ENCODE measurements at regions not wholly inside any gene's neighbourhood (a gene's known extent, or its start where the extent isn't known, plus 50 kb on each side); places are given as distances from the start of the nearest gene placed in this dataset.
"Not testable (repeated sequence)": the region's sequence is repeated elsewhere in the genome, so short reads cannot be mapped to it uniquely, and the experiment has no call there.

GRCh38 chr5:106417163-106417562 lies 1253.6 kb downstream of the EFNA5 start:
- no peak for FAIRE-seq

DNA sequence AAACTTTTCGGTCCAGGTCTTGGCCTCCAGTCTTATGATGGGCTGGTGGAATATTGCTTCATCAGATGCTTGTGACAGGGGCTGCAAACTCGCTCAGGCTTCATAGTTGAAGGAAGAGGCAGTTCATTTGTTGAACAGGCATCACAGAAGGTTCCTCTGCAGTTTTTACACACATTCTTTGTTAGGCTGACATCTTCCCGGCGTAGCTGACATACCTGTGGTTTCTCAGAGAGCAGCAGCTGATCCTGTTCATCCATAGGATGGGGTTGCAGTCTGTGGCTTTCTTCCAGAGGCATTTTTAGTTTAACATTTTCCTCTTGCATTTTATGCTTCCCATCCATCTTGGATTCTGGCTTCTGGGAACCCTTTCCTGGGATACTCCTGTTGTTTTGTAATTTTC lies 1255.2 kb downstream of the EFNA5 start:
- DNase-seq (ENCODE audit: low spot score in 2 of 2) (no peak), FAIRE-seq (no peak)

More at GRCh38 chr5:106417163-106417562, 1253.6 kb downstream of the EFNA5 start:
- DNase-seq (ENCODE audit: low spot score in 2 of 2), result no peak

GRCh38 chr5:106414342-106414741 lies 1256.4 kb downstream of the EFNA5 start:
- FAIRE-seq, result no peak

DNA sequence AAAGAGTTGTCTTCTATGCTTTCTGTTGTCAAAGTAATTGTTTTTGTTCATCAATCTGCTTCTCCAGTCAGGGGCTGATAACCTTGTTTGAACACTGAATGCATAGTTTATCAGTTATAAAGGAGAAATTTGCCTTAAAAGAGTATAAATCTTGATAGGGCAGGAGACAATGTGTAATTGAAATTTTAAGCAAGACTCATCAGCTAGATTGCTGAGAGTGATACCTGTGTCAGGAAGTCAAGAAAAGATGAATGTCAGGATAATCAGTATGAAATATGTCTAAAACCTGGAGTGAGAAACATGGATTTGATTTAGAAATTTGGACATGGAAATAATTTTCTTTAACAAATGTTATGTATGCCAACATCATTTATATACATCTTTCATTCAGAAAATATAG lies 1258.1 kb downstream of the EFNA5 start:
- DNase-seq (ENCODE audit: low spot score in 2 of 2) (no peak), FAIRE-seq (no peak)

More at GRCh38 chr5:106414342-106414741, 1256.4 kb downstream of the EFNA5 start:
- DNase-seq (ENCODE audit: low spot score in 2 of 2), result no peak

GRCh38 chr5:106408570-106408969 lies 1262.2 kb downstream of the EFNA5 start:
- no peak for FAIRE-seq

DNA sequence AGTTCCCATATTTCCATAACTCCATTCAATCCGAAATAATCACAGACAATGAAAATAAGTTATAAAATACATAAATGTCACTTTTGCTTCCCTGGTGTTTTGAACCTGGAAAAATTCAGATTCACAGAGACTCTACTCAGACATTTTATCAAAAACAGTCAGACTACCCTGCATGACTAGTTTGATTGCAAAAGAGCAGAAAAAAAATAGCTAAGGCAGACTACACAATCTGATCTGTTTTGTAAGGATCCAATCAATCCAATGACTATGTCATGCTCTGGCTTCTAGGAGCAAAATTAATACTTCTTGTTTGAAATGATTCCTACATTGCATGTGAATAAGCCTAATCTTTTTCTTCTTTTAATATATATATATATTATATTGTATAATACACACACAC lies 1262.6 kb downstream of the EFNA5 start:
- DNase-seq (ENCODE audit: low spot score in 2 of 2), result no peak
- FAIRE-seq, result no peak

More at GRCh38 chr5:106408570-106408969, 1262.2 kb downstream of the EFNA5 start:
- no peak for DNase-seq (ENCODE audit: low spot score in 2 of 2)

DNA sequence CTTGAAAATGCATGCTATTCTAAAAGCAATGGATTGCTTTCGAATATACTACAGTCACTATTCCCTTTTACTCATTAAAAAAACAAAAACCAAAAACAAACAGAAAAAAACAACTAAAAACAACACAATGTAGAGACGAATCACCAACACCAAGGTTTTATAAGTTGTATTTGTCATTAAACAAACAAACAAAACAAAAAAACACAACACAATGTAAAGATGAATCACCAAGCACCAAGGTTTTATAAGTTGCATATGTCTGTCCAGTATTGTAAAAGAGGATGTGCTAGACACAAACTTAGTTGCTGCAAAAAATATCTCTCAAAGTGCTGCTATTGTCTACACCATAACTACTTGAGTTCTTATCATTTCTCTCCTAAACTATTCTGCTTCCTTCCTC lies 1269.2 kb downstream of the EFNA5 start:
- FAIRE-seq, result no peak
- DNase-seq (ENCODE audit: low spot score in 2 of 2), result no peak

GRCh38 chr5:106399391-106399790 lies 1271.3 kb downstream of the EFNA5 start:
- FAIRE-seq, result no peak
- no peak for DNase-seq (ENCODE audit: low spot score in 2 of 2)

DNA sequence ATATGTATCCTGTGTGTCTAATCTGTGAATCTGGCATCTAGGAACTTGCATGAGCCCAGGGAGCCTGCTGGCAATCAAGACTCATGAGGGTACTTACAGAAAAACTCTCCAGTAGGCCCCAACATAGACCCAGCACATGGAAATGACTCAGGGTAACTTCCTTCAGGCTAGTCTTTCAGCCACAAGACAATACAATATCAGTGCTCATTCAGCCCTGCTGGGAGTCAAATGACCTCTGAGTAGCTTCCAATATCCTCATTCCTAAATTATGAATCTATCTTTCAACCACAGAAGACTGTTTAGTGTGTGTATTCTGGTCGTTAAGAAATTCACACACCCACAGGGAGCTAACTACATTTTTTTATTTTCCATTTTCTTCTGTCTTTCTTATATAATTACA lies 1273.0 kb downstream of the EFNA5 start:
- FAIRE-seq (no peak), DNase-seq (ENCODE audit: low spot score in 2 of 2) (no peak)

GRCh38 chr5:106393276-106393675 lies 1277.5 kb downstream of the EFNA5 start:
- FAIRE-seq (no peak), DNase-seq (ENCODE audit: low spot score in 2 of 2) (no peak)

GRCh38 chr5:106392766-106393165 lies 1278.0 kb downstream of the EFNA5 start:
- FAIRE-seq (no peak), DNase-seq (ENCODE audit: low spot score in 2 of 2) (no peak)

DNA sequence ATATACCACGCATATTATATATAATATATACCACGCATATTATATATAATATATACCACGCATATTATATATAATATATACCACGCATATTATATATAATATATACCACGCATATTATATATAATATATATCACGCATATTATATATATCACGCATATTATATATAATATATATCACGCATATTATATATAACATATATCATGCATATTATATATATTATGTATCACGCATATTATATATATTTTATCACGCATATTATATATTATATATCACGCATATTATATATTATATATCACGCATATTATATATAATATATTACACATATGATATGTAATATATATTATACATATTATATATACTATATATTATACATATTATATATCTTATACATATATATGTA lies 1283.0 kb downstream of the EFNA5 start:
- DNase-seq (ENCODE audit: low spot score in 2 of 2); FAIRE-seq: not testable (repeated sequence)

GRCh38 chr5:106386287-106386686 lies 1284.5 kb downstream of the EFNA5 start:
- DNase-seq (ENCODE audit: low spot score in 2 of 2) (no peak), FAIRE-seq (no peak)

- FAIRE-seq, result no peak
- DNase-seq (ENCODE audit: low spot score in 2 of 2), result no peak
Observed at GRCh38 chr5:106380736-106381135, 1290.0 kb downstream of the EFNA5 start.

DNA sequence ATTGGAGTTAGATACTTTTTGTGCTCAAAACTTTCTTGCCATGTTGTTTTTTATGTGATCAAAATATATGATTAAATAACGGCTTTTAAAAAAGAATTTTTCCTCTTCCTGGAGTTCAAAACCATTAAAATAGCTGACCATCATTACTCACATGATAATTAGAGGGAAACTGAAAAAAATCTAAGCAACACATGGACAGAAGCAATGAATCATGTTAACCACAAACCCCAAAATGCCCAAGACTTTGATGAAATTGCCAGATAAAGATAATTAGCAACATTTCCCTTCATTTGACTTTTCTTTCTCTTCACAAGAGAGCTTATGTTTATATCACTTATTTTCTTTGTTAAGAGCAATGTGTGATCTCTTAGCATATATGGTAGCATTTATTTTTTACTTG lies 1294.2 kb downstream of the EFNA5 start:
- DNase-seq (ENCODE audit: low spot score in 2 of 2) (no peak), FAIRE-seq (no peak)

- FAIRE-seq (no peak), DNase-seq (ENCODE audit: low spot score in 2 of 2) (no peak)
Observed at GRCh38 chr5:106374956-106375355, 1295.8 kb downstream of the EFNA5 start.

- FAIRE-seq (no peak), DNase-seq (ENCODE audit: low spot score in 2 of 2) (no peak)
Observed at GRCh38 chr5:106368021-106368420, 1302.7 kb downstream of the EFNA5 start.

- FAIRE-seq (no peak), DNase-seq (ENCODE audit: low spot score in 2 of 2) (no peak)
Observed at GRCh38 chr5:106367281-106367680, 1303.5 kb downstream of the EFNA5 start.

DNA sequence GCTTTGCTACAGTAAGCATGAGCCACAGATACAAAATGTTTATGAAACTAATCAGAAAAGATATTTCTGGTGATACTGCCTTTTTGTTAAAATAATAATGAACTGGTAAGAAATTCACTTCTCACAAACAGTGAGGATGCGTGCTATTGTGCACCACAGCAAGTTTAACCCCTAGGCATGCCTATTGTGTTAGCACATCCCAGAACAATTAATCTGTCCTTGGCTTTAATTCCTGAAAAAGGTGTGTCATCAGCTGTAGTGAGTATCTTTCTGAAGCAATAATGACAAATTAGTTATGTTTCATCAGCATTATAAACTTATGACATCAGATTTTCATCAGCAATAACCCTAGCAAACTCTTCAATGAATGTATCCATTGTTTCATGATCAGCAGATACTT lies 1307.2 kb downstream of the EFNA5 start:
- no peak for DNase-seq (ENCODE audit: low spot score in 2 of 2)
- FAIRE-seq, result no peak

DNA sequence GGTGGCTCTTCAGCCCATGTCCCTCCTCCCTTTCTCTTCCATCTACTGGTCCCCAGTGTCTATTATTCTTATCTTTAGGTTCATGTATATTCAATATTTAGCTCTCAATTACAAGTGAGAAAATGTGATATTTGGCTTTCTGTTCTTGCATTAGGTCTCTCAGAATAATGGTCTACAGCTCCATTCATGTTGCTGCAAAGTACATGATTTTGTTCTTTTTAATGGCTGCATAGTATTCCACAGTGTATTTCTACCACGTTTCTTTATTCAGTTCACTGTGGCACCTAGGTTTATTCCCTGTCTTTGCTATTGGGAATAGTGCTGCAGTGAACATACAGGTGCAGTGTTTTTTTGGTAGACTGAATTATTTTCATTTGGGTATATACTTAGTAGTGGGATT lies 1308.8 kb downstream of the EFNA5 start:
- DNase-seq (ENCODE audit: low spot score in 2 of 2) (no peak), FAIRE-seq (no peak)

- no peak for DNase-seq (ENCODE audit: low spot score in 2 of 2)
Observed at GRCh38 chr5:106331415-106331814, 1339.3 kb downstream of the EFNA5 start.

DNA sequence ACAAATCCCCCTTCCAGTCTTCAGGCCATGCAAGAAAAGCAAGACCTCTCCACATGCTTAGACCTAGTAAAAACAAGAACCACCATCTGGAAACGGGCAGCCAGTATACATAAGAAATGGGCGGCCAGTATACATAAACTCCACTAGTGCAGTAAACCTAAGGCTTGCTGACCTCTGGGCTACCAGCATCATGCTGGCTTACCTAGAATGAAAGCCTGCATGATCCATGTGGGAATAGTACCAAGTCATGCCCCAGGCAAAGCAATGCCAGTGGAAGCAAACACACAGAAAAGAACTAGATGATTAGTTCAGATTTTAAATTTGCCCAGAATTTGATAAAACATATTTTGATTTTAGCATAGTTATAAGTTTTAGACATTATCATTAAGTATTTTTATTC lies 1346.4 kb downstream of the EFNA5 start:
- FAIRE-seq, result no peak
- no peak for DNase-seq (ENCODE audit: low spot score in 2 of 2)

More at GRCh38 chr5:106331415-106331814, 1339.3 kb downstream of the EFNA5 start:
- FAIRE-seq, result no peak

GRCh38 chr5:106321242-106321641 lies 1349.5 kb downstream of the EFNA5 start:
- no peak for DNase-seq (ENCODE audit: low spot score in 2 of 2)
- no peak for FAIRE-seq
